ENCODE measurements at regions not wholly inside any gene's neighbourhood (a gene's known extent, or its start where the extent isn't known, plus 50 kb on each side); places are given as distances from the start of the nearest gene placed in this dataset.

GRCh38 chr2:129777762-129778583 is 201.5 kb upstream of the RAB6C start:
- Histone ChIP-seq H3K4me1 (replicated peaks in 1 of 2; ENCODE audit: control insufficient read depth in 2 of 2, insufficient read depth in 2 of 2, low read length in 2 of 2) (no peaks in the 10 kb centered on the region), H4K20me1 (replicated peaks; ENCODE audit: control insufficient read depth, insufficient read depth, low read length) (no peaks in the 10 kb centered on the region), H3K9me1 (ENCODE audit: control insufficient read depth, insufficient read depth, low read length) (no peaks in the 10 kb centered on the region), H3K9me3 (replicated peaks; ENCODE audit: control insufficient read depth, insufficient read depth, low read depth, low read length) (no peaks in the 10 kb centered on the region), H2AFZ (ENCODE audit: low read depth, low read length) (no peak overlapping the region), H3K27ac (ENCODE audit: extremely low read depth, low read depth, low read length) (no peak overlapping the region), H3K79me2 (ENCODE audit: control insufficient read depth, insufficient read depth, low read length) (no peaks in the 10 kb centered on the region), H3K4me2 (ENCODE audit: insufficient read depth, low read length) (no peak overlapping the region), H3K4me3 (no peak overlapping the region), H3K36me3 (ENCODE audit: control insufficient read depth, insufficient read depth, low read length) (no peaks in the 10 kb centered on the region), H3K27me3 (ENCODE audit: control insufficient read depth in 2 of 2, insufficient read depth in 2 of 2, low read length in 2 of 2) (peaks cover 0 to 40% of the 10 kb centered on the region in 2 experiments; a peak in 3 of 5 replicates), H3K9ac (ENCODE audit: insufficient read depth in 1 of 2, low read depth in 2 of 2, low read length in 2 of 2) (no peak overlapping the region)
- ATAC-seq = no peak
- ChIA-PET CTCF (ENCODE audit: low intra/inter-chr PET ratio) (no interaction called here), POLR2A (no interaction called here)
- no peak for FAIRE-seq
- 2% methylated on average over 9 of the region's 9 CpGs for WGBS (ENCODE audit: insufficient coverage, low coverage, missing lambda C conversion rate)
- no peak for DNase-seq (ENCODE audit: extremely low read depth in 1 of 4, low spot score in 3 of 4)
- intact Hi-C loops (cut with micrococcal nuclease) = no loop called here
- TF ChIP-seq MGA (IDR thresholded peaks at IDR 0.05) (no peak), TBL1XR1 (IDR thresholded peaks at IDR 0.05; ENCODE audit: low read length in 2 of 2) (no peak), ETS1 (conservative IDR thresholded peaks at IDR 0.05; ENCODE audit: control insufficient read depth, low read depth, low read length) (no peak), ZNF444 (CRISPR knock-in tag; IDR thresholded peaks at IDR 0.05) (no peak), ZC3H4 (CRISPR knock-in tag; IDR thresholded peaks at IDR 0.05; ENCODE audit: borderline replicate concordance) (no peak), MEIS2 (IDR thresholded peaks at IDR 0.05; ENCODE audit: partially characterized antibody) (no peak), NFXL1 (CRISPR knock-in tag; IDR thresholded peaks at IDR 0.05) (no peak)
- in situ Hi-C loops (cut with MboI) = no loop called here
- no TSS peak for BruUV-seq (replicated peaks)
